Activated CD4-positive, alpha-beta T cell treated with anti-CD3 and anti-CD28 coated beads, Interleukin-10, Interleukin-2, amounts not matched to agents 100 ng/mL and 50 ng/mL, durations not matched to agents 16 hours and 8 hours (primary cell): ENCODE measurements at regions not wholly inside any gene's neighbourhood (a gene's known extent, or its start where the extent isn't known, plus 50 kb on each side); places are given as distances from the start of the nearest gene placed in this dataset.

ENCODE experiments used
- DNase-seq: peaks from one replicate; pipeline ENCODE4 v3.0.0-alpha.2; 2020

- DNase-seq: no peak
These were observed 288.6 kb downstream of the ICE1 start for GRCh38 chr5:5711112-5711511.

- DNase-seq: no peak
These were observed 288.0 kb downstream of the ICE1 start for GRCh38 chr5:5710471-5710870.

- no peak for DNase-seq
These were observed 286.0 kb downstream of the ICE1 start for GRCh38 chr5:5708367-5708919.

- DNase-seq: no peak
These were observed 282.5 kb downstream of the ICE1 start for GRCh38 chr5:5705010-5705409.

GRCh38 chr5:5704352-5704751, 281.9 kb downstream of the ICE1 start:
- DNase-seq: no peak

- DNase-seq: no peak
These were observed 280.5 kb downstream of the ICE1 start for GRCh38 chr5:5702934-5703333.

- no peak for DNase-seq
These were observed 278.1 kb downstream of the ICE1 start for GRCh38 chr5:5700549-5700948.

- no peak for DNase-seq
These were observed 276.6 kb downstream of the ICE1 start for GRCh38 chr5:5699062-5699461.

GRCh38 chr5:5695266-5695665, 272.8 kb downstream of the ICE1 start:
- DNase-seq: no peak

GRCh38 chr5:5688925-5689310, 266.4 kb downstream of the ICE1 start:
- no peak for DNase-seq

- DNase-seq: no peak
These were observed 265.9 kb downstream of the ICE1 start for GRCh38 chr5:5688194-5688924.

GRCh38 chr5:5687113-5687512, 264.6 kb downstream of the ICE1 start:
- DNase-seq: no peak

GRCh38 chr5:5686356-5686755, 263.9 kb downstream of the ICE1 start:
- no peak for DNase-seq

- DNase-seq: no peak
These were observed 263.3 kb downstream of the ICE1 start for GRCh38 chr5:5685737-5686136.

GRCh38 chr5:5683174-5683573, 260.7 kb downstream of the ICE1 start:
- DNase-seq: no peak

GRCh38 chr5:5678909-5679308, 256.4 kb downstream of the ICE1 start:
- DNase-seq: no peak

GRCh38 chr5:5677738-5678137, 255.3 kb downstream of the ICE1 start:
- DNase-seq: no peak

GRCh38 chr5:5676218-5676617, 253.7 kb downstream of the ICE1 start:
- no peak for DNase-seq

- no peak for DNase-seq
These were observed 253.0 kb downstream of the ICE1 start for GRCh38 chr5:5675511-5675910.

GRCh38 chr5:5671823-5672222, 249.3 kb downstream of the ICE1 start:
- no peak for DNase-seq

- no peak for DNase-seq
These were observed 244.7 kb downstream of the ICE1 start for GRCh38 chr5:5667136-5667554.

- DNase-seq: no peak
These were observed 243.9 kb downstream of the ICE1 start for GRCh38 chr5:5666369-5666768.

- DNase-seq: no peak
These were observed 243.5 kb downstream of the ICE1 start for GRCh38 chr5:5666076-5666365.

GRCh38 chr5:5665225-5666075, 243.0 kb downstream of the ICE1 start:
- DNase-seq: no peak
